Sigmoid colon (tissue), 6 donors: ENCODE measurements at regions not wholly inside any gene's neighbourhood (a gene's known extent, or its start where the extent isn't known, plus 50 kb on each side); places are given as distances from the start of the nearest gene placed in this dataset.
"Not testable (repeated sequence)": the region's sequence is repeated elsewhere in the genome, so short reads cannot be mapped to it uniquely, and the experiment has no call there.

Source experiments
- DNase-seq: peaks from one replicate; pipeline ENCODE4 v3.0.0-alpha.2; 2019
- H3K27ac ChIP-seq, 4 donors: fragments of 200-600 bp; sonication (generic); one replicate each; pipeline ENCODE4 v1.5.1; 2016 to 2019; ENCODE audit warnings: mild to moderate bottlenecking in 1 of 4
- H3K27me3 ChIP-seq, 3 donors: fragments of 200-600 bp; sonication (generic); one replicate each; pipeline ENCODE4 v1.5.1; 2019; ENCODE audit warnings: mild to moderate bottlenecking in 1 of 3
- H3K36me3 ChIP-seq, 4 donors: fragments of 200-600 bp; sonication (generic); one replicate each; pipeline ENCODE4 v1.5.1; 2016 to 2019
- H3K4me1 ChIP-seq, 4 donors: fragments of 200-600 bp; sonication (generic); one replicate each; pipeline ENCODE4 v1.5.1; 2017 to 2019
- H3K4me3 ChIP-seq, 4 donors: fragments of 200-600 bp; sonication (generic); one replicate each; pipeline ENCODE4 v1.5.1; 2017 to 2019; ENCODE audit warnings: mild to moderate bottlenecking in 2 of 4, moderate library complexity in 1 of 4
- H3K9me3 ChIP-seq, 4 donors: fragments of 200-600 bp in 3 of 4; sonication (generic) in 3 of 4; one replicate each; pipeline versions ENCODE4 v1.5.1 to v1.6.1; 2013 to 2019
- CTCF ChIP-seq, 4 experiments: fragments of 450-650 bp in 3 of 4; fragments of 200-600 bp in 1 of 4; IDR thresholded peaks; one replicate each; pipeline ENCODE4 v1.5.1; 2016 to 2019; ENCODE audit warnings: antibody characterized with exemption in 4 of 4, mild to moderate bottlenecking in 3 of 4, moderate library complexity in 2 of 4
- EP300 ChIP-seq, 4 donors: sonication (generic); formaldehyde crosslinking; IDR thresholded peaks; one replicate each; pipeline ENCODE4 v1.6.1; 2017; ENCODE audit warnings: antibody characterized with exemption in 4 of 4
- POLR2A ChIP-seq, 2 donors: fragments of 450-650 bp; IDR thresholded peaks; one replicate each; pipeline ENCODE4 v1.6.1; 2016; ENCODE audit warnings: antibody characterized with exemption in 2 of 2, mild to moderate bottlenecking in 2 of 2, moderate library complexity in 2 of 2
- POLR2AphosphoS5 ChIP-seq, 4 donors: sonication (generic); formaldehyde crosslinking; IDR thresholded peaks; one replicate each; pipeline ENCODE4 v1.6.1; 2017; ENCODE audit warnings: antibody characterized with exemption in 4 of 4
- WGBS, 2 donors: extraction: QIAGEN DNeasy Blood & Tissue Kit; methylation state at CpG; one replicate each; pipeline ENCODE4 v1.1.7; 2013; 5-methylcytosine and 5-hydroxymethylcytosine counted together
- intact Hi-C: fragments of 100-400 bp; cut with DNase I; formaldehyde crosslinking; loops from one replicate; pipeline ENCODE4 v1.15.1; 2023
- donor health status: healthy with polysubstance abuse.
- donor health status: healthy.

- intact Hi-C loops, DNase-seq: not testable (repeated sequence)
Measured at GRCh38 chr12:48409938-48410337, 59.2 kb upstream of the ZNF641 start.

GRCh38 chr12:48413388-48413787 is 59.0 kb upstream of the ANP32D start:
- TF ChIP-seq CTCF (IDR thresholded peaks at IDR 0.05): no peak
- no peak for TF ChIP-seq POLR2A (IDR thresholded peaks at IDR 0.05)
- no peak for TF ChIP-seq EP300 (IDR thresholded peaks at IDR 0.05)
- no peak for TF ChIP-seq POLR2AphosphoS5 (IDR thresholded peaks at IDR 0.05)
- Histone ChIP-seq H3K4me1 (peaks cover 0 to 22% (median 19%) of the 10 kb centered on the region in 4 donors), H3K27ac (peak overlapping the region in 3 of 4 donors; percentile 52 to 64 (median 60)), H3K9me3 (peaks cover 0 to 5% (median 0%) of the 10 kb centered on the region in 4 donors), H3K27me3 (no peaks in the 10 kb centered on the region), H3K4me3 (no peak overlapping the region), H3K36me3 (no peaks in the 10 kb centered on the region)
- intact Hi-C loops: loop anchor here (2.0 kb wide), 1 partner anchor 63 kb away; the partner anchor contains the start of gene ZNF641
- WGBS, 2 donors: 81 to 86% methylated on average over 3 of the region's 3 CpGs
- DNase-seq: no peak

More at GRCh38 chr12:48409938-48410337, 59.2 kb upstream of the ZNF641 start:
- H3K36me3 ChIP-seq, H3K27ac ChIP-seq, H3K4me3 ChIP-seq, H3K27me3 ChIP-seq, H3K9me3 ChIP-seq: not testable (repeated sequence)
- peaks cover 0 to 22% (median 19%) of the 10 kb centered on the region in 4 donors for H3K4me1 ChIP-seq
- WGBS, 2 donors: 68 to 71% methylated on average over 3 of the region's 3 CpGs

GRCh38 chr12:48414021-48414420 is 58.3 kb upstream of the ANP32D start:
- 78 to 88% methylated on average over 4 of the region's 4 CpGs for WGBS, 2 donors
- no peaks in the 10 kb centered on the region for H3K36me3 ChIP-seq
- H3K27me3 ChIP-seq: no peaks in the 10 kb centered on the region
- H3K4me1 ChIP-seq: peaks cover 0 to 22% (median 19%) of the 10 kb centered on the region in 4 donors
- intact Hi-C loops: no loop called here
- peak; percentile 69 for DNase-seq
- peak overlapping the region in 3 of 4 donors; percentile 52 to 64 (median 60) for H3K27ac ChIP-seq
- no peak overlapping the region for H3K4me3 ChIP-seq
- TF ChIP-seq EP300 (IDR thresholded peaks at IDR 0.05) (peak in 1 of 4 donors; percentile 4), POLR2AphosphoS5 (IDR thresholded peaks at IDR 0.05) (peak in 2 of 4 donors; percentile 38 to 71), POLR2A (IDR thresholded peaks at IDR 0.05) (no peak)
- peaks cover 0 to 5% (median 0%) of the 10 kb centered on the region in 4 donors for H3K9me3 ChIP-seq

GRCh38 chr12:48419116-48419935 is 53.0 kb upstream of the ANP32D start:
- H3K4me3 ChIP-seq: no peak overlapping the region
- no peaks in the 10 kb centered on the region for H3K9me3 ChIP-seq
- intact Hi-C loops: no loop called here
- H3K27me3 ChIP-seq: no peaks in the 10 kb centered on the region
- DNase-seq: no peak
- WGBS, 2 donors: 32 to 49% methylated on average over 6 of the region's 6 CpGs
- TF ChIP-seq POLR2AphosphoS5 (IDR thresholded peaks at IDR 0.05): no peak
- TF ChIP-seq EP300 (IDR thresholded peaks at IDR 0.05): no peak
- no peak for TF ChIP-seq POLR2A (IDR thresholded peaks at IDR 0.05)
- TF ChIP-seq CTCF (IDR thresholded peaks at IDR 0.05): no peak
- H3K27ac ChIP-seq: no peak overlapping the region
- H3K4me1 ChIP-seq: peaks cover 0 to 17% (median 10%) of the 10 kb centered on the region in 4 donors
- H3K36me3 ChIP-seq: no peaks in the 10 kb centered on the region

- peaks cover 0 to 11% (median 5%) of the 10 kb centered on the region in 4 donors for H3K4me1 ChIP-seq
- no peaks in the 10 kb centered on the region for H3K9me3 ChIP-seq
- no peak for TF ChIP-seq CTCF (IDR thresholded peaks at IDR 0.05)
- no peak for TF ChIP-seq POLR2A (IDR thresholded peaks at IDR 0.05)
- no peak for TF ChIP-seq EP300 (IDR thresholded peaks at IDR 0.05)
- no peak for TF ChIP-seq POLR2AphosphoS5 (IDR thresholded peaks at IDR 0.05)
- no peak overlapping the region for H3K4me3 ChIP-seq
- intact Hi-C loops: loop anchor here (5.0 kb wide), 1 partner anchor 132 kb away; no protein-coding TSS in a partner anchor
- H3K27me3 ChIP-seq: no peaks in the 10 kb centered on the region
- H3K36me3 ChIP-seq: no peaks in the 10 kb centered on the region
- no peak for DNase-seq
- H3K27ac ChIP-seq: peak overlapping the region in 1 of 4 donors; percentile 13
- 18 to 37% methylated on average over 3 of the region's 3 CpGs for WGBS, 2 donors
Measured at GRCh38 chr12:48420039-48420775, 52.2 kb upstream of the ANP32D start.
